ENCODE measurements at regions not wholly inside any gene's neighbourhood (a gene's known extent, or its start where the extent isn't known, plus 50 kb on each side); places are given as distances from the start of the nearest gene placed in this dataset.
A peak's percentile ranks its signal among the peaks of the same experiment; 100 is the strongest.
"Not testable (repeated sequence)": the region's sequence is repeated elsewhere in the genome, so short reads cannot be mapped to it uniquely, and the experiment has no call there.

- no peak for DNase-seq
Measured at GRCh38 chr12:17214929-17215328, 609.0 kb upstream of the LMO3 start.

- no peak for DNase-seq
Measured at GRCh38 chr12:17206553-17206952, 600.6 kb upstream of the LMO3 start.

- no peak for DNase-seq
Measured at GRCh38 chr12:17204289-17205054, 598.5 kb upstream of the LMO3 start.

GRCh38 chr12:17203497-17203896 is 597.5 kb upstream of the LMO3 start:
- DNase-seq: no peak

DNA sequence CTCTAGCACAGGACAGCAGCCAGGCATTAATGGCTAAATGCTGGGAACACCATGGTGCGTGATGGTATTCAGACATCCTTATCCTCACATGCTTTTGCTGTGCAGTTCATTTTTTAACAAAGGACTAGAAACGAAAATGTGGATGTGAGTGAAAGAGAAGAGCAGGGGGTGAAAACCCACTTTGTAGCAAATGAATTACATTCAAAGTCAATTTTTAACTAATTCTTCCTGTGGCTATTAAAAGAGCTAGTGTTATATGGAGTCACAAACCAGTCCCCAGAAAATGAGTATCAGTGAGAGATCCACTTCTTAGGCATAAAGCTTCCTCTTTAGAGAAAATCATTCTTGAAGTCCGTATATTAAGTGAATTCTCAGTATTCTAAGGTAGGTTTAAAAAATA is 592.0 kb upstream of the LMO3 start:
- no peak for DNase-seq

DNA sequence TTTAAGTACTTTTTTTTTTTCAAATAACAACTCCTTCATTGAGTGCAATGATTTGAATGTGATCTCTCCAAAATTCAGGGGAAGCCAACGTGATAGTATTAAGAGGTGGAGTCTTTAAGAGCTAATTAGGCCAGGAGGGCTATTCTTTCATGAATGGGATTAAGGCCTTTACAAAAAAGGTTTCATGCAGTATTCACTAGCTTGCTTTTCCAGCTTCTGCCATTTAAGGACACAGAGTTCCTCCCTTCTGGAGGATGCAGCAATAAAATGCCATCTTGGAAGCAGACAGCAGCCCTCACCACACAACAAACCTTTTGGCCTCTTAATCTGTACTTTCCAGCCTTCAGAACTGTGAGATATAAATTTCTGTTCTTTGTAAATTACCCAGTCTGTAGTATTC is 586.8 kb upstream of the LMO3 start:
- no peak for DNase-seq

GRCh38 chr12:17169726-17170471 is 563.9 kb upstream of the LMO3 start:
- DNase-seq: no peak

DNA sequence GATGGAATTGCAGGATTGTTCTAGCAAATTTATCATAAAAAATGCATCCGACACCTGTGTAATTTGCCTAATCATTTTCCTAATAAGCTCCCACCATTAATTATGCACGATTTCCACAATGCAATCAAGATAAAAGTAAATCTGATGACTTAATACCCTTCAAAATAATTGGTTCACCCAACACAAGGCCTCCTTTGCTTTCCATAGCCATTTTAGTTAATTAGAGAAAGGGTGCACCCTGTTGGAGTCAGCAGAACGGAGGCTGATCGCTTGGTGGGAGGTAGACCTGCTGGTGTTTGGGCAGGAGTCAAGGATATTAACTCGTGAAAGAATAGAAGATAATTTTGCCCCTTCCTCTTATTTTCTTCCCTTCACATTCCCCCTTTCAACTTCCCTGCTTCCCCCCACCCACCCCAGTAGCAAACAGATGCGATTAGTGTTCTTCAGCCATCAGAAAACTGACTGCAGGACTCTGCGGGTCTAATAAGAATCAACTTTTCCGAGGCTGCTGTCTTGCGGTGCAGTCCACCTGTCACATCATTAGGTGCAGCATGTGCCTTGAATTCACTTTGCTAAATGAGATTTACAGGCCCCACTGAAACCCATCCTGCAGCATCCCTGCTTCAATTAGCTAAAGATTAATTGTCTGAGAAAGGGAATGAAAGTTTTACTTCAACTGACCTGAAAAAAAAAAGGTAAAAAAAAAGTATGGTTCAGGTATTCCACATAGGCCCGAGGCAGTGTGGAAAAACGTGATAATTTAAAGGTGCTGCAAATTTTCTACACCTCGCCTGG is 553.7 kb upstream of the LMO3 start:
- DNase-seq: no peak

DNA sequence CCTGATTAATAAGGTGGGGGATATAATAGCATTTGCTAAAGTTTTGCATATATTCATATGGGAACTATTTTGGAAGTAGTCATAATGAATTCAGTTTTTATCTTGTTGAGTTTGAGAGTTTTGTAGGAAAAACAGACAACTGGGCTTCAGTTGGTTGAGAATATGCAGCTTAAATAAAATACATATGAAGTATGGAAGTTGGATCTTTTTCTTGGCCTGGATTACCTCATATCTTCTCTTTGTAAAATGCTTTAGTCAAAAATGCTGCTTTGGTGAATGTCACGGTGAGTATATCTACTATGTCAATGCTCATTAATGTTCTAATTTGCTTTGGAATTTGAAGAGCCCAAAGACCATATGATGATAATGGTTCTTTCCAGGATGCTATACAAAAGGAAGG is 552.2 kb upstream of the LMO3 start:
- no peak for DNase-seq

- no peak for DNase-seq
Measured at GRCh38 chr12:17151917-17152316, 546.0 kb upstream of the LMO3 start.

DNA sequence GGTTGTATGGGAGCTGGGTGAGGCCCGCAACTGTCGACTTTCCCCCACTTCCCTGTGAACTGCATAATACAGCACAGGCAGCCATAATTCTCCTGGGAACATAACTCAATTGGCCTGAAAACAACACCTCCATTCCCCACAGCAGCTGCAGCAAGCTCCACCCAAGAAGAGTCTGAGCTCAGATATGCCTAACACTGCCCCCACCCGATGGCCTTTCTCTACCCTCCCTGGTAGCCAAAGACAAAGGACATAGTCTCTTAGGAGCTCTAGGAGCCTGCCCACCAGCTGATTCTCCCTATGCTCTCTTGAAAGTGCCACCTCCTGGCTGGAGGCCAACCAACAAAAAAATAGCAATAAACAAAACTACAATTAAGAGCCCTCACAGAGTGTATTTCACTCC is 542.7 kb upstream of the LMO3 start:
- DNase-seq: no peak

DNA sequence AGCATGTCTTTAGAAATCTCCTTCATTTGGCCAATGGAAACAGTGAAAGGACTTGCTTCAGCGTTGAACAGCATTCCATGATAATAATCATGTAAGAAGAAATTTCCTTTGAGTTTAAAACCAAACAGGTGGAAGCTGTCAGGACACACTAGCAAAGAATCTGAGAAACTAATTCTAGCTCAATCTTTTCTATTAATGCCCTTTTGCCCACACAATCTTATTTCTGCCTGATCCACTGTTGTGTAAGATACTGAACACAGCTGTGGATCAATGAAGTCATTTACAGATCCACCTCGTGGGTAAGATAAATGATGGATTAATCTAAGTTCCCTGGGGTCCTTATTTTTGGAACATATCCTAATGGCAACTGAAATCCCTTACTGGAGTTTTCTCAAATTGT is 536.9 kb upstream of the LMO3 start:
- DNase-seq: no peak

GRCh38 chr12:17139931-17140330 is 534.0 kb upstream of the LMO3 start:
- no peak for DNase-seq

- no peak for DNase-seq
Measured at GRCh38 chr12:17137396-17137795, 531.4 kb upstream of the LMO3 start.

DNA sequence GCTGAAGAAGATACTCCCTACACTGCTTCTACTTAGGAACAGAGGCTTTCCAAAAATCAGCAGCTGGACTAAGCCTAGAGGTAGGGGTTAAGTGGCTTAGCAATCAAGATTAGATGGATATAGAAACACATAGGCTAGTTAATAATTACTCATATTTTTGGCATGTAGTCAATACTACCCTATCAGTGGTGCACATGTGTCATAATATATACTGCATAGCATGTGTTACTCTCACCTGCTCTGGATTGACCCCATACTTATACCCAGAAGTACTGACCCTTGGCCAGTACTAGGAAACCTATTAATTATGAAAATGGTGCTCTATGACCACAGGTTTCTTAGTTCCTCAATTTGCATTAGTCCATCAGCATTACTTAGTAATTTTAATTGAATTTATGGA is 528.4 kb upstream of the LMO3 start:
- no peak for DNase-seq

DNA sequence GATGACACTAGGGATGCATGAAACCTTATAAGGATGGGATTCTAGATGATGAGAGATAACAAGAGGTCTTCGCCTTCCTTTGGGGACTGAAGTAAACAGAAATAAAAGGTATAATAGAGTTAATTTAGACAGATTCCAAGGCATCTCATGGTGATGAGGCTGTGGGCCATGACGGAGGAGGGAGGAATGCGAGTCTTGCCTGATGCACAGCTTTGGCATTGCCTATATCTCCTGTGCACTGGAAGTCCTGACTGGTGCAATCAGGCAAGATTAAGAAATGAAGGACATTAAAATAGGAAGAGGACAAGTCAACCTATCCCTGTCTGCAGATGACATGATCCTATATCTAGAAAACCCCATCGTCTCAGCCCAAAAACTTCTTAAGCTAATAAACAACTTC is 526.4 kb upstream of the LMO3 start:
- DNase-seq: no peak

GRCh38 chr12:17116538-17116937 is 510.6 kb upstream of the LMO3 start:
- not testable (repeated sequence) for DNase-seq

DNA sequence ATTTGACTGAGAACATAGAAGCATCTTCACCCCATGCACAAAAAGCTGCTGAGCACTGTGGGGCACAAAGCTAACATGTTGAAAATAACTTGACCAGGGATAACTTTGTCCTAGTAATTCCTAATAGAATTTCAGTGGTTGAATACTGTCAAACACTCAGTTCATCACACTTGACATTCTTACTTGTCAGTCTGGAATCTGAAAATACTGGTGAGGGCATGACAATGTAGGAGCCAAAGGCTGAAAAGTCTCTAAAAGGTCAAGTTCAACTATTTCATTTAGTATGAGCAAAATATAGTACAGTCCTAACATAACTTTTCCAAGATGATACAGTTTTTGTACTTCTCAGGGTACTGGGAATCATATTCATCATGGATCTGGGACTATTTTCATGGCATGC is 504.4 kb upstream of the LMO3 start:
- DNase-seq: no peak

- peak; percentile 63 for DNase-seq
Measured at GRCh38 chr12:17108877-17109541, 503.0 kb upstream of the LMO3 start.

GRCh38 chr12:17104801-17105200 is 498.8 kb upstream of the LMO3 start:
- no peak for DNase-seq

- no peak for DNase-seq
Measured at GRCh38 chr12:17097674-17098073, 491.7 kb upstream of the LMO3 start.

DNA sequence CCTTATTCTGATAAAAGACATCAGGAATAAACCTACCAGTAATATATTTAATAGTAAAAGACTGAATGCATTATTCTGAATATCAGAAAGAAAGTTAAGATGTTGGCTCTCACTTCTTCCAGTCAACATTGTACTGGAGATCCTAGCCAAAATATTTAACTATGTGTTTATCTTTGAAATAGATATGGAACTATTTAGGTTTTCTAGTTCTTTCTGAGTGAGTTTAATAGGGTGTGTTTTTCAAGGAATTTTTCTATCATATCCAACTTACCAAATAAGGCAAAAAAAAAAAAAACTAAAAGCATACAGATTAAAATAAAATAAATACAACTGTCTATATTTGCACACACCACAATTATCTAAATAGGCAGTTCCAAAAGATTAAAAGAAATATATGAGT is 478.9 kb upstream of the LMO3 start:
- no peak for DNase-seq

- DNase-seq: no peak
Measured at GRCh38 chr12:17079251-17079909, 473.4 kb upstream of the LMO3 start.

All from NCI-H1092 treated with DMSO at 0.1 percent for 48 hours (cell line).